ENCODE measurements at regions not wholly inside any gene's neighbourhood (a gene's known extent, or its start where the extent isn't known, plus 50 kb on each side); places are given as distances from the start of the nearest gene placed in this dataset.

DNA sequence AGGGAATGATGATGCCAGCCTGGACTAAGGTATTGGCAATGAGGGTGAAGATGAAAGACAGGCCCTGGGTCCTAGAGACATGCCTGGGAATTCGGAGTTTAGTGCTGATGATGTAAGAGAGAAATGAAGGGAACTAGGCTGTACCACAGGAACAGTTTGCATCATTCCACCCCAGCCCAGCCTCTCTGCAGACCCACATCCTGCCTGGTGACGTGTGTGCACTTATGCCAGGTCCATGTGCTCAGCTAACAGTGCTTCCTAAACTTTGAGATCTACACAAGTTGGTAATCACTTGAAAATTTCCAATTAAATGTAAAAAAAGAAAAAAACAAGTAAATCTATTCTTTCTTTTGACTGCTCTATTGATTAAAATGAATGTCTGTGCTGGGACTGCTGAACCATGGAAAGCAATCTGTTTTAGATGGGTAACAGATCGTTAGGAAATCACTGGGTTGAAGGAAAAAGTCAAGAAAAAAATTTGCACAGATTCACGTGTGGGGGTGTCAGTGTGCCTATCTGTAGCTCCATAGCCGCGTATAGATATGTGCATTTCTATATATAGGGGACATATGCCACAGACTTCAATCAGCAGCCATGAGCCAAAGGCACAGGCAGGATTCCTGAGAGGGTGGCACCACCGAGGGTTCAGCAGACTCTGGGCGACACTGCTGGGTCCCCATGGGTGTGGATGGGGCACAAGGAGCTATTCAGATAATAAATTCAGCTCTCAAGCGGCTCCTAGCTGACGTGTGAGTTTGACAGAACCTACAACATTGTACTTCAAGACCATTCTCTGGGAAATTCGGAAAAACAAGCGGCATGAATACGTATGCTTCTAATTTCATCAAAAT is 131.1 kb upstream of the OPCML start:
- no peak for TF ChIP-seq POLR2AphosphoS5 (IDR thresholded peaks at IDR 0.05; ENCODE audit: low read depth, low read length)
- TF ChIP-seq POLR2A (IDR thresholded peaks at IDR 0.05; ENCODE audit: low read depth, low read length), result no peak
